ENCODE measurements at regions not wholly inside any gene's neighbourhood (a gene's known extent, or its start where the extent isn't known, plus 50 kb on each side); places are given as distances from the start of the nearest gene placed in this dataset.
A peak's percentile ranks its signal among the peaks of the same experiment; 100 is the strongest.
"Not testable (repeated sequence)": the region's sequence is repeated elsewhere in the genome, so short reads cannot be mapped to it uniquely, and the experiment has no call there.

DNA sequence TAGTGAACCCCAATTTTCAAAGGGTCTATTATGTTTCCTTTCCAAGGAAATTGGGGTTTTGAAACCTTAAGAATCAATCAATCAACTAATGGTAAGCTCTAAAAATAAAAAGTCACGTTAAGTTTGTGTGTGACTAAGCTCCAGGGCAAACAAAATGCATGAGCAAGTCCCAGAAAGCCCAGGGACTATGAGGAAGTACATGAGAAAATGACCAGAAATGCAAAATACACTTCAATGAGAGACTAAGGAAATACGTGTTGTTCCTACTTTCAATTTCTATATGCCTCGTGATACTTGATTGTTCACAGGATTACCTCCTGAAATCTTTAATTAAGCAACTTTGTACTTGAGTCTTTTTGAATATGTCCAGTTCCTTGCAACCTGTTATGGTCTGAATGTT lies 684.4 kb upstream of the SYT4 start:
- H3K4me1 ChIP-seq (ENCODE audit: control insufficient read depth, insufficient read depth, low read length): no peaks in the 10 kb centered on the region
- H3K9me3 ChIP-seq (replicated peaks; ENCODE audit: control insufficient read depth, low read depth, low read length): no peaks in the 10 kb centered on the region
- DNase-seq: peak; percentile 43
- H3K27ac ChIP-seq (ENCODE audit: low read length): no peak overlapping the region
- H3K4me3 ChIP-seq (ENCODE audit: low read length): no peak overlapping the region
- WGBS (ENCODE audit: insufficient coverage): no CpG with 5 or more reads among the region's 3 CpGs
- H3K36me3 ChIP-seq (ENCODE audit: control insufficient read depth, insufficient read depth, low read length): no peaks in the 10 kb centered on the region
- no peaks in the 10 kb centered on the region for H3K27me3 ChIP-seq (ENCODE audit: control insufficient read depth, insufficient read depth, low read length)

- Histone ChIP-seq H3K27me3 (ENCODE audit: control insufficient read depth, insufficient read depth, low read length) (no peaks in the 10 kb centered on the region), H3K36me3 (ENCODE audit: control insufficient read depth, insufficient read depth, low read length) (no peaks in the 10 kb centered on the region)
These were observed 687.4 kb upstream of the SYT4 start for GRCh38 chr18:43964666-43965065.

DNA sequence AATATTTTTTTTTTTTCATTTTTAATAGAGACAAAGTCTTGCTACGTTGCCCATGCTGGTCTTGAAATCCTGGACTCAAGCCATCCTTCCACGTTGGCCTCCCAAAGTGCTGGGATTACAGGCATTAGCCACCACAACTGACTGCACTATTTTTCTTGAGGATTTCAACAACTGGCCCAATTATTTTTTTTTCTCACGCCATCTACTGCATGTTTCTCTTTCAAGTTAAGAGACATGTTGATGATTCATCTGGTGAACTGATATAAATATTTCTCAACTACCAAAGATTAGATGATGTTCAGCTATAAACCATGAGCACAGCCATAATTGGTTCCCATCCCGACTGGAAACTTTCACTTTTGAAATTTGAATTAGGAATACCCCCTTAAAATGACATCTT lies 688.4 kb upstream of the SYT4 start:
- Histone ChIP-seq H3K4me1 (ENCODE audit: control insufficient read depth, insufficient read depth, low read length) (no peaks in the 10 kb centered on the region), H3K27ac (ENCODE audit: low read length) (no peak overlapping the region), H3K9me3 (replicated peaks; ENCODE audit: control insufficient read depth, low read depth, low read length) (no peaks in the 10 kb centered on the region), H3K27me3 (ENCODE audit: control insufficient read depth, insufficient read depth, low read length) (no peaks in the 10 kb centered on the region), H3K36me3 (ENCODE audit: control insufficient read depth, insufficient read depth, low read length) (no peaks in the 10 kb centered on the region), H3K4me3 (ENCODE audit: low read length) (no peak overlapping the region)
- no peak for DNase-seq
- WGBS (ENCODE audit: insufficient coverage): 100% methylated on average over 1 of the region's 4 CpGs

More at GRCh38 chr18:43964666-43965065, 687.4 kb upstream of the SYT4 start:
- no peaks in the 10 kb centered on the region for H3K4me1 ChIP-seq (ENCODE audit: control insufficient read depth, insufficient read depth, low read length)
- H3K4me3 ChIP-seq (ENCODE audit: low read length): no peak overlapping the region
- no CpG with 5 or more reads among the region's 1 CpG for WGBS (ENCODE audit: insufficient coverage)
- no peak overlapping the region for H3K27ac ChIP-seq (ENCODE audit: low read length)
- no peaks in the 10 kb centered on the region for H3K9me3 ChIP-seq (replicated peaks; ENCODE audit: control insufficient read depth, low read depth, low read length)
- DNase-seq: no peak

DNA sequence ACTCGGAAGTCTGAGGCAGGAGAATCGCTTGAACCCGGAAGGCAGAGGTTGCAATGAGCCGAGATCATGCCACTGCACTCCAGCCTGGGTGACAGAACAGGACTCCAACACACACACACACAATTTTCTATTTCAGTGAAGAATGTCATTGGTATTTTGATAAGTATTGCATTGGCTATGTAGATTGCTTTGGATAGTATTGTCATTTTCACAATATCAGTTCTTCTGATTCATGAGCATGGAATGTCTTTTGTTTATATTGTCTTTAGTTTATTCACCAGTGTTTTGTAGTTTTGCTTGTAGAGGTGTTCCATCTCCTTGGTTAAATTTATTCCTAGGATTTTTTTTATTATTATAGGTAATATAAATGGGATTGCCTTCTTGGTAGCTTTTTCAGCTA lies 693.4 kb upstream of the SYT4 start:
- H3K4me1 ChIP-seq (ENCODE audit: control insufficient read depth, insufficient read depth, low read length): no peaks in the 10 kb centered on the region
- H3K9me3 ChIP-seq (replicated peaks; ENCODE audit: control insufficient read depth, low read depth, low read length): no peaks in the 10 kb centered on the region
- H3K4me3 ChIP-seq (ENCODE audit: low read length): no peak overlapping the region
- no peaks in the 10 kb centered on the region for H3K36me3 ChIP-seq (ENCODE audit: control insufficient read depth, insufficient read depth, low read length)
- H3K27me3 ChIP-seq (ENCODE audit: control insufficient read depth, insufficient read depth, low read length): no peaks in the 10 kb centered on the region
- H3K27ac ChIP-seq (ENCODE audit: low read length): no peak overlapping the region
- WGBS (ENCODE audit: insufficient coverage): no CpG with 5 or more reads among the region's 4 CpGs
- DNase-seq: no peak

- WGBS (ENCODE audit: insufficient coverage): 87% methylated on average over 2 of the region's 4 CpGs
- no peak overlapping the region for H3K27ac ChIP-seq (ENCODE audit: low read length)
- no peaks in the 10 kb centered on the region for H3K9me3 ChIP-seq (replicated peaks; ENCODE audit: control insufficient read depth, low read depth, low read length)
- H3K4me1 ChIP-seq (ENCODE audit: control insufficient read depth, insufficient read depth, low read length): no peaks in the 10 kb centered on the region
- H3K27me3 ChIP-seq (ENCODE audit: control insufficient read depth, insufficient read depth, low read length): no peaks in the 10 kb centered on the region
- DNase-seq: no peak
- H3K4me3 ChIP-seq (ENCODE audit: low read length): no peak overlapping the region
- H3K36me3 ChIP-seq (ENCODE audit: control insufficient read depth, insufficient read depth, low read length): no peaks in the 10 kb centered on the region
These were observed 700.9 kb upstream of the SYT4 start for GRCh38 chr18:43978174-43978573.

DNA sequence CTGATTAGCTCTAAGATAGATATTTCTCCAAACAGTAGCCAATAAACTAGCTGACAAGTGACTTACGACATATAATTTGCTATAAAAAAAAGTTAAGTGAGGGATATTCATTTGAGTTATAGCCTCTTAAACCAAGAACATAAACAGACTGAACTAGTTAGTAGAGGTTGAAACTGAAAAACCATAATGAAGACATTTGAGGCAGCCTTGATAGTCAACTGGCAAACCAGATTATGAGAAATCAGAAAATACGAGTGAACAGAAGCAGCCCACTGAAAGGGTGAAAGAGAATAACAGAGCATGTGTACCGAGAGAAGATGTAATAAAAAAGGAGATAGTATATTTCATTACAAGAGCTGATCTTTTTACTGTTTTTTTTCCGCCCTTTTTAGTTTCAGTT lies 698.1 kb upstream of the SETBP1 start:
- Histone ChIP-seq H3K4me1 (ENCODE audit: control insufficient read depth, insufficient read depth, low read length) (no peaks in the 10 kb centered on the region), H3K4me3 (ENCODE audit: low read length) (no peak overlapping the region), H3K27me3 (ENCODE audit: control insufficient read depth, insufficient read depth, low read length) (no peaks in the 10 kb centered on the region), H3K36me3 (ENCODE audit: control insufficient read depth, insufficient read depth, low read length) (no peaks in the 10 kb centered on the region), H3K27ac (ENCODE audit: low read length) (no peak overlapping the region), H3K9me3 (replicated peaks; ENCODE audit: control insufficient read depth, low read depth, low read length) (no peaks in the 10 kb centered on the region)
- DNase-seq: no peak
- no CpG with 5 or more reads among the region's 4 CpGs for WGBS (ENCODE audit: insufficient coverage)

DNA sequence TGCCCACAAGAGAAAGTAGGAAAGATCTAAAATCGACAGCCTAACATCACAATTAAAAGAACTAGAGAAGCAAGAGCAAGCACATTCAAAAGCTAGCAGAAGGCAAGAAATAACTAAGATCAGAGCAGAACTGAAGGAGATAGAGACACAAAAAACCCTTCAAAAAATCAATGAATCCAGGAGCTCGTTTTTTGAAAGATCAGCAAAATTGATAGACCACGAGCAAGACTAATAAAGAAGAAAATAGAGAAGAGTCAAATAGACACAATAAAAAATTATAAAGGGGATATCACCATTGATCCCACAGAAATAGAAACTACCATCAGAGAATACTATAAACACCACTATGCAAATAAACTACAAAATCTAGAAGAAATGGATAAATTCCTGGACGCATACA lies 693.6 kb upstream of the SETBP1 start:
- H3K4me1 ChIP-seq (ENCODE audit: control insufficient read depth, insufficient read depth, low read length); H3K36me3 ChIP-seq (ENCODE audit: control insufficient read depth, insufficient read depth, low read length); H3K27ac ChIP-seq (ENCODE audit: low read length); H3K27me3 ChIP-seq (ENCODE audit: control insufficient read depth, insufficient read depth, low read length); H3K9me3 ChIP-seq (replicated peaks; ENCODE audit: control insufficient read depth, low read depth, low read length); H3K4me3 ChIP-seq (ENCODE audit: low read length); DNase-seq: not testable (repeated sequence)
- WGBS (ENCODE audit: insufficient coverage): no CpG with 5 or more reads among the region's 4 CpGs

DNA sequence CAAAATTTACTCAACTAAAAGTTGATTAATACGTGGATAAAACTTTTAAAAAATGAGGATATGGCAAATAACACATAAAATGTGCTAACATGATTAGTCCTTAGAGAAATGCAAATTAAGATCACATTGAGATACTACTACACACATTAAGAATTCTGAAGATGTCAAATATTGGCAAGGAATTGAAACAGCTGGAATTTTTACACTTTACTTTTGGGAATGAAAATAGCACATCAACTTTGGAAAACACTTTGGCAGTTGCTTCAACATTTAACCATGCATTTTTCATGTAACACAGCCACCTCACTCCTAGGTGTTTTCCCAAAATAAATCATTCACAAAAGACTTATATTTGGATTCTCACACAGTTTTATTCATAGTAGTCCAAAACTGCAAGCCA lies 687.9 kb upstream of the SETBP1 start:
- H3K9me3 ChIP-seq (replicated peaks; ENCODE audit: control insufficient read depth, low read depth, low read length): no peaks in the 10 kb centered on the region
- no peak overlapping the region for H3K27ac ChIP-seq (ENCODE audit: low read length)
- DNase-seq: peak; percentile 74
- no peaks in the 10 kb centered on the region for H3K27me3 ChIP-seq (ENCODE audit: control insufficient read depth, insufficient read depth, low read length)
- H3K4me3 ChIP-seq (ENCODE audit: low read length): no peak overlapping the region
- no peaks in the 10 kb centered on the region for H3K36me3 ChIP-seq (ENCODE audit: control insufficient read depth, insufficient read depth, low read length)
- H3K4me1 ChIP-seq (ENCODE audit: control insufficient read depth, insufficient read depth, low read length): no peaks in the 10 kb centered on the region
- no CpG with 5 or more reads among the region's 1 CpG for WGBS (ENCODE audit: insufficient coverage)

GRCh38 chr18:43994381-43994780 lies 686.3 kb upstream of the SETBP1 start:
- Histone ChIP-seq H3K27ac (ENCODE audit: low read length) (no peak overlapping the region), H3K9me3 (replicated peaks; ENCODE audit: control insufficient read depth, low read depth, low read length) (no peaks in the 10 kb centered on the region), H3K27me3 (ENCODE audit: control insufficient read depth, insufficient read depth, low read length) (no peaks in the 10 kb centered on the region), H3K36me3 (ENCODE audit: control insufficient read depth, insufficient read depth, low read length) (no peaks in the 10 kb centered on the region), H3K4me1 (ENCODE audit: control insufficient read depth, insufficient read depth, low read length) (no peaks in the 10 kb centered on the region), H3K4me3 (ENCODE audit: low read length) (no peak overlapping the region)
- no CpG with 5 or more reads among the region's 4 CpGs for WGBS (ENCODE audit: insufficient coverage)
- peak; percentile 84 for DNase-seq

DNA sequence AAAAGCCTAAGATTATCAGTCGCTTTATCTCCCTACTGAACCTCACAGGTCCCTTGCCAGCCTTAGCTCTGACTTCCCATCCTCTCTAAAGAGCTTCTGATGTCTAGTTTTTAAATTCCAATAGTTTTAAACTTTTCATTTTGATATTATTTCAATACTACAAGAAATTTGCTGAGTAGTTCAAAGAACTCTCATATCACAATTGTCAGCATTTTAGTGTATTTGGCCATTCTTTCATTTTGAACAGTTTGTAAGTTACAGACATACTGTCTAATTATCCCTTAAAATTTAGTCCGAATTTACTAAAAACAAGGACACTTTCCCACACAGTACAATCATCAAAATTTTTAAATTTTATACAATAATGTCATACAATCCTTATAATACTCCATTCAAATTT lies 666.8 kb upstream of the SETBP1 start:
- Histone ChIP-seq H3K27me3 (ENCODE audit: control insufficient read depth, insufficient read depth, low read length) (no peaks in the 10 kb centered on the region), H3K4me3 (ENCODE audit: low read length) (no peak overlapping the region), H3K4me1 (ENCODE audit: control insufficient read depth, insufficient read depth, low read length) (no peaks in the 10 kb centered on the region), H3K27ac (ENCODE audit: low read length) (no peak overlapping the region), H3K36me3 (ENCODE audit: control insufficient read depth, insufficient read depth, low read length) (no peaks in the 10 kb centered on the region), H3K9me3 (replicated peaks; ENCODE audit: control insufficient read depth, low read depth, low read length) (no peaks in the 10 kb centered on the region)
- no peak for DNase-seq
- WGBS (ENCODE audit: insufficient coverage): no CpG with 5 or more reads among the region's 2 CpGs

GRCh38 chr18:44025421-44025820 lies 655.3 kb upstream of the SETBP1 start:
- peak; percentile 93 for DNase-seq
- Histone ChIP-seq H3K4me1 (ENCODE audit: control insufficient read depth, insufficient read depth, low read length) (no peaks in the 10 kb centered on the region), H3K36me3 (ENCODE audit: control insufficient read depth, insufficient read depth, low read length) (no peaks in the 10 kb centered on the region), H3K27me3 (ENCODE audit: control insufficient read depth, insufficient read depth, low read length) (no peaks in the 10 kb centered on the region), H3K4me3 (ENCODE audit: low read length) (no peak overlapping the region), H3K27ac (ENCODE audit: low read length) (no peak overlapping the region), H3K9me3 (replicated peaks; ENCODE audit: control insufficient read depth, low read depth, low read length) (peaks cover 5% of the 10 kb centered on the region)
- no CpG with 5 or more reads among the region's 1 CpG for WGBS (ENCODE audit: insufficient coverage)

Measured in muscle of leg (tissue), 3 donors.